ENCODE measurements at regions not wholly inside any gene's neighbourhood (a gene's known extent, or its start where the extent isn't known, plus 50 kb on each side); places are given as distances from the start of the nearest gene placed in this dataset.
"Not testable (repeated sequence)": the region's sequence is repeated elsewhere in the genome, so short reads cannot be mapped to it uniquely, and the experiment has no call there.

GRCh38 chr14:81765651-81766275 lies 232.1 kb upstream of the SEL1L start:
- no peak for DNase-seq

GRCh38 chr14:81766321-81766915 lies 232.8 kb upstream of the SEL1L start:
- DNase-seq: no peak

GRCh38 chr14:81767266-81767995 lies 233.8 kb upstream of the SEL1L start:
- DNase-seq: no peak

- DNase-seq: no peak
Measured at GRCh38 chr14:81771651-81772275, 238.1 kb upstream of the SEL1L start.

- DNase-seq: no peak
Measured at GRCh38 chr14:81772381-81772780, 238.7 kb upstream of the SEL1L start.

- no peak for DNase-seq
Measured at GRCh38 chr14:81776531-81776930, 242.9 kb upstream of the SEL1L start.

GRCh38 chr14:81781798-81782197 lies 248.1 kb upstream of the SEL1L start:
- DNase-seq: not testable (repeated sequence)

GRCh38 chr14:81784084-81784483 lies 250.4 kb upstream of the SEL1L start:
- no peak for DNase-seq

GRCh38 chr14:81797315-81797714 lies 263.7 kb upstream of the SEL1L start:
- no peak for DNase-seq

- no peak for DNase-seq
Measured at GRCh38 chr14:81801921-81802320, 268.3 kb upstream of the SEL1L start.

- no peak for DNase-seq
Measured at GRCh38 chr14:81802341-81802740, 268.7 kb upstream of the SEL1L start.

- DNase-seq: no peak
Measured at GRCh38 chr14:81805785-81806184, 272.1 kb upstream of the SEL1L start.

- DNase-seq: no peak
Measured at GRCh38 chr14:81811705-81812269, 278.1 kb upstream of the SEL1L start.

- DNase-seq: no peak
Measured at GRCh38 chr14:81818271-81818670, 284.6 kb upstream of the SEL1L start.

- no peak for DNase-seq
Measured at GRCh38 chr14:81819344-81819743, 285.7 kb upstream of the SEL1L start.

GRCh38 chr14:81819910-81820309 lies 286.3 kb upstream of the SEL1L start:
- DNase-seq: no peak

- DNase-seq: no peak
Measured at GRCh38 chr14:81826081-81826480, 292.4 kb upstream of the SEL1L start.

GRCh38 chr14:81829447-81829846 lies 295.8 kb upstream of the SEL1L start:
- DNase-seq: no peak

GRCh38 chr14:81831128-81831820 lies 297.6 kb upstream of the SEL1L start:
- no peak for DNase-seq

GRCh38 chr14:81834308-81834707 lies 300.7 kb upstream of the SEL1L start:
- DNase-seq: no peak

GRCh38 chr14:81837304-81837703 lies 303.7 kb upstream of the SEL1L start:
- no peak for DNase-seq

- no peak for DNase-seq
Measured at GRCh38 chr14:81839056-81839455, 305.4 kb upstream of the SEL1L start.

GRCh38 chr14:81841346-81841745 lies 307.7 kb upstream of the SEL1L start:
- DNase-seq: no peak
